ENCODE measurements at regions not wholly inside any gene's neighbourhood (a gene's known extent, or its start where the extent isn't known, plus 50 kb on each side); places are given as distances from the start of the nearest gene placed in this dataset.

DNA sequence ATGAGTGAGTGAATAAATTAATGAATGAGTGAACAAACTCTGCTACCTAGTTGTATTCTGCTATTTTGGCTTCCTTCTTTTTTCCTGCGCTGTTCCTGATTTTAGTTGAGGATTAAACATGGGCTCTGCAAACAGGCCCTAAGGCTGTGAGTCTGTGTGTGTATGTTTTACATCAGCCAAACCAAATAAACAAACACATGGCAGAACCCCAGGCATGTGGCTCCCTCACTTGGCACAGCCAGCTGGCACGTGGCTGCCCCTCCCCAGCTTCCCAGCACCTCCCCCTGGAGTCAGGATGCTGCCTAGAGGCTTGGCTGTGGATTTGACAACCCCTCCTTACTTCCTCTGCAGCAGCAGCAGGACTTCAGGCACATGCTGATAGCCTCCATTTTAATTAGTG is 593.2 kb downstream of the INSC start:
- TF ChIP-seq, protein P1, sequence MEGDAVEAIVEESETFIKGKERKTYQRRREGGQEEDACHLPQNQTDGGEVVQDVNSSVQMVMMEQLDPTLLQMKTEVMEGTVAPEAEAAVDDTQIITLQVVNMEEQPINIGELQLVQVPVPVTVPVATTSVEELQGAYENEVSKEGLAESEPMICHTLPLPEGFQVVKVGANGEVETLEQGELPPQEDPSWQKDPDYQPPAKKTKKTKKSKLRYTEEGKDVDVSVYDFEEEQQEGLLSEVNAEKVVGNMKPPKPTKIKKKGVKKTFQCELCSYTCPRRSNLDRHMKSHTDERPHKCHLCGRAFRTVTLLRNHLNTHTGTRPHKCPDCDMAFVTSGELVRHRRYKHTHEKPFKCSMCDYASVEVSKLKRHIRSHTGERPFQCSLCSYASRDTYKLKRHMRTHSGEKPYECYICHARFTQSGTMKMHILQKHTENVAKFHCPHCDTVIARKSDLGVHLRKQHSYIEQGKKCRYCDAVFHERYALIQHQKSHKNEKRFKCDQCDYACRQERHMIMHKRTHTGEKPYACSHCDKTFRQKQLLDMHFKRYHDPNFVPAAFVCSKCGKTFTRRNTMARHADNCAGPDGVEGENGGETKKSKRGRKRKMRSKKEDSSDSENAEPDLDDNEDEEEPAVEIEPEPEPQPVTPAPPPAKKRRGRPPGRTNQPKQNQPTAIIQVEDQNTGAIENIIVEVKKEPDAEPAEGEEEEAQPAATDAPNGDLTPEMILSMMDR (IDR thresholded peaks at IDR 0.05), result no peak
- no peak for TF ChIP-seq POLR2A (IDR thresholded peaks at IDR 0.05)
